Progenitor cell of endocrine pancreas (in vitro differentiated cells): ENCODE measurements at regions not wholly inside any gene's neighbourhood (a gene's known extent, or its start where the extent isn't known, plus 50 kb on each side); places are given as distances from the start of the nearest gene placed in this dataset.

Experiments
- DNase-seq: peaks from one replicate; pipeline ENCODE4 v3.0.0; 2021; ENCODE audit warnings: low spot score; ENCODE audit not compliant: unreplicated experiment
- H3K27ac Mint-ChIP-seq: 2 replicates; pipeline ENCODE4 v1.8.0; 2021; ENCODE audit warnings: mild to moderate bottlenecking, moderate library complexity, mixed read lengths
- H3K27me3 Mint-ChIP-seq: 2 replicates; pipeline ENCODE4 v1.8.0; 2021; ENCODE audit warnings: mixed read lengths
- H3K36me3 Mint-ChIP-seq: 2 replicates; pipeline ENCODE4 v1.8.0; 2022; ENCODE audit warnings: mixed read lengths; ENCODE audit not compliant: insufficient read depth
- H3K4me1 Mint-ChIP-seq: 2 replicates; pipeline ENCODE4 v1.8.0; 2021; ENCODE audit warnings: low read depth, mixed read lengths
- H3K4me3 Mint-ChIP-seq: 2 replicates; pipeline ENCODE4 v1.8.0; 2021; ENCODE audit warnings: low read depth, mild to moderate bottlenecking, moderate library complexity, mixed read lengths
- H3K9me3 Mint-ChIP-seq: 2 replicates; pipeline ENCODE4 v1.8.0; 2021; ENCODE audit warnings: low read depth, mixed read lengths
- TF ChIP-seq, protein P1 (sequence below): fragments of 200-600 bp; sonication (generic); IDR thresholded peaks from one replicate; pipeline ENCODE4 v1.5.0; 2021; ENCODE audit warnings: antibody characterized with exemption, mild to moderate bottlenecking; ENCODE audit not compliant: unreplicated experiment

DNA sequence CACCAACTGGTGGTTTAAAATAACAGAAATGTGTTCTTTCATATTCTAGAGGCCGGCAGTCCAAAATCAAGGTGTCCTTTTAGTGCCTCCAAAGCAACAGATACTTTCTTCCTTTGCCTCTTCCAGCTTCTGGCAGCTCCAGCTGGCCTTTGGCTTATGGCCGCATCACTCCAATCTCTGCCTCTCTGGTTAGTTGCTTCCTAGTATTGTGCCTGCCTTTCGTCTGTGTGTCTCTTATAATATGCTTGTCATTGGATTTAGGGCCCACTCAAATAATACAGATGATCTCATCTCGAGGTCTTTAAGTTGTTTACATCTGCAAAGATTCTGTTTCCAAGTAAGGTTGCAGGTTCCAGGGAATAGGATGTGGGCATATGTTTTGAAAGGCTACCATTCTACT lies 855.2 kb upstream of the ID2 start:
- DNase-seq: no peak
- no peak overlapping the region for H3K4me3 Mint-ChIP-seq
- no peaks in the 10 kb centered on the region for H3K9me3 Mint-ChIP-seq
- TF ChIP-seq, protein P1, sequence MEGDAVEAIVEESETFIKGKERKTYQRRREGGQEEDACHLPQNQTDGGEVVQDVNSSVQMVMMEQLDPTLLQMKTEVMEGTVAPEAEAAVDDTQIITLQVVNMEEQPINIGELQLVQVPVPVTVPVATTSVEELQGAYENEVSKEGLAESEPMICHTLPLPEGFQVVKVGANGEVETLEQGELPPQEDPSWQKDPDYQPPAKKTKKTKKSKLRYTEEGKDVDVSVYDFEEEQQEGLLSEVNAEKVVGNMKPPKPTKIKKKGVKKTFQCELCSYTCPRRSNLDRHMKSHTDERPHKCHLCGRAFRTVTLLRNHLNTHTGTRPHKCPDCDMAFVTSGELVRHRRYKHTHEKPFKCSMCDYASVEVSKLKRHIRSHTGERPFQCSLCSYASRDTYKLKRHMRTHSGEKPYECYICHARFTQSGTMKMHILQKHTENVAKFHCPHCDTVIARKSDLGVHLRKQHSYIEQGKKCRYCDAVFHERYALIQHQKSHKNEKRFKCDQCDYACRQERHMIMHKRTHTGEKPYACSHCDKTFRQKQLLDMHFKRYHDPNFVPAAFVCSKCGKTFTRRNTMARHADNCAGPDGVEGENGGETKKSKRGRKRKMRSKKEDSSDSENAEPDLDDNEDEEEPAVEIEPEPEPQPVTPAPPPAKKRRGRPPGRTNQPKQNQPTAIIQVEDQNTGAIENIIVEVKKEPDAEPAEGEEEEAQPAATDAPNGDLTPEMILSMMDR: no peak
- peaks cover 4% of the 10 kb centered on the region for H3K4me1 Mint-ChIP-seq
- H3K27ac Mint-ChIP-seq: no peak overlapping the region
- no peaks in the 10 kb centered on the region for H3K36me3 Mint-ChIP-seq
- no peaks in the 10 kb centered on the region for H3K27me3 Mint-ChIP-seq

DNA sequence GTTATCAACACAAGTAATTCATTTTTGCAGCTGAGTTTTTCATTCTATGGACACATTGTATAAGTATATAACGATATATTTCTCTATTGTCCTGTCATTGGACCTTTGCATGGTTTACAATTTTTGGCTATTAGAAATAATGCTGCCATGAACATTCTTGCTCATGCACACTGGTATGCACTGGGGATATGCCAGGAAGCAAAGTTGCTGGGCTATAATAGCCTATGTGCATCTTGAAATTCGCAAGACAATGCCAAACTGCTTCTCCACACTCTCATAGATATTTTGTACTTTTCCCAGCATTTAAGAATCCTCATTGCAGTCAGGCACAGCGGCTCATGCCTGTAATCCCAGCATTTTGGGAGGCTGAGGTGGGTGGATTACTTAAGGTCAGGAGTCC lies 852.6 kb upstream of the ID2 start:
- H3K9me3 Mint-ChIP-seq: no peaks in the 10 kb centered on the region
- no peak for DNase-seq
- H3K27ac Mint-ChIP-seq: no peak overlapping the region
- TF ChIP-seq, protein P1: no peak
- peaks cover 4% of the 10 kb centered on the region for H3K4me1 Mint-ChIP-seq
- H3K27me3 Mint-ChIP-seq: peaks cover 2% of the 10 kb centered on the region
- no peaks in the 10 kb centered on the region for H3K36me3 Mint-ChIP-seq
- no peak overlapping the region for H3K4me3 Mint-ChIP-seq

DNA sequence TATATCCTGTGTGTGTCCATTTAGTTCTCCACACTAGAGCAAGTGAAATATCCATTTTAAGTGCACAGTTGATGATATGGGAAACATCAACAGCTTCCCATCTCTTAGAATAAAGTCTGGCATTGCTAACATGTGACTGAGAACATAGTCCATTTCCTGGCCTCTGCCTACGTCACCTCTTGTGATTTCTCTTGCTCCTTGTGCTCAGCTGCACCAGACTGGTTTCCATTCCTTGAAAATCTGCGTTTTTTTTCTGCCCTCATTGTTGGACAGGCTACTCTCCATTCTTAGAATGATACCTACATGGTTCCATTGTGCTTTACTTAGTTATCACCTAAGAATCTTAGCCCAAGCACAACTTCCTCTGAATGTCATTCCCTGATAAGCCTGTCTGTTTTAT lies 851.2 kb upstream of the ID2 start:
- peaks cover 2% of the 10 kb centered on the region for H3K4me1 Mint-ChIP-seq
- TF ChIP-seq, protein P1: no peak
- peaks cover 2% of the 10 kb centered on the region for H3K27me3 Mint-ChIP-seq
- H3K27ac Mint-ChIP-seq: no peak overlapping the region
- no peak for DNase-seq
- H3K36me3 Mint-ChIP-seq: no peaks in the 10 kb centered on the region
- H3K4me3 Mint-ChIP-seq: no peak overlapping the region
- no peaks in the 10 kb centered on the region for H3K9me3 Mint-ChIP-seq

DNA sequence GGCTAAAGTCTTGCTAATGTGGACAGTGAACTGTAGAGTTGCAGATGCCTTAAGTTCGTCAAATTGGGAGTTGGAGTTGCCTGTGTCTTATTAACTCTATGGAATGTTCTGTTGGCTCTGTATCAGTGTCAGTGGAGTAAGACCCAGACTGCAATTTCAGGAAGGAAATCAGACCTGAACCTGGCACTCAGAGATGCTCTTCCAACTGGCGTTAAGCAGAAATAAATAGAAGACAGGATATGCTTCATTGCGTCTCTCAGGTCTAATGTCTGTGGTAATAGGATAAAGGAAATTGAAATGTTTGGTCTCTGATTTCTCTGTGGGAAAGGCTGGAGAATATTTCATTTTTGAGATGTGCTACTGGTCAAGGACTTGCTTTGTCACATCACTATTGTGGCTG lies 846.7 kb upstream of the ID2 start:
- DNase-seq: no peak
- peaks cover 3% of the 10 kb centered on the region for H3K4me1 Mint-ChIP-seq
- TF ChIP-seq, protein P1: no peak
- H3K27ac Mint-ChIP-seq: no peak overlapping the region
- no peak overlapping the region for H3K4me3 Mint-ChIP-seq
- H3K36me3 Mint-ChIP-seq: no peaks in the 10 kb centered on the region
- peaks cover 6% of the 10 kb centered on the region for H3K27me3 Mint-ChIP-seq
- H3K9me3 Mint-ChIP-seq: no peaks in the 10 kb centered on the region

DNA sequence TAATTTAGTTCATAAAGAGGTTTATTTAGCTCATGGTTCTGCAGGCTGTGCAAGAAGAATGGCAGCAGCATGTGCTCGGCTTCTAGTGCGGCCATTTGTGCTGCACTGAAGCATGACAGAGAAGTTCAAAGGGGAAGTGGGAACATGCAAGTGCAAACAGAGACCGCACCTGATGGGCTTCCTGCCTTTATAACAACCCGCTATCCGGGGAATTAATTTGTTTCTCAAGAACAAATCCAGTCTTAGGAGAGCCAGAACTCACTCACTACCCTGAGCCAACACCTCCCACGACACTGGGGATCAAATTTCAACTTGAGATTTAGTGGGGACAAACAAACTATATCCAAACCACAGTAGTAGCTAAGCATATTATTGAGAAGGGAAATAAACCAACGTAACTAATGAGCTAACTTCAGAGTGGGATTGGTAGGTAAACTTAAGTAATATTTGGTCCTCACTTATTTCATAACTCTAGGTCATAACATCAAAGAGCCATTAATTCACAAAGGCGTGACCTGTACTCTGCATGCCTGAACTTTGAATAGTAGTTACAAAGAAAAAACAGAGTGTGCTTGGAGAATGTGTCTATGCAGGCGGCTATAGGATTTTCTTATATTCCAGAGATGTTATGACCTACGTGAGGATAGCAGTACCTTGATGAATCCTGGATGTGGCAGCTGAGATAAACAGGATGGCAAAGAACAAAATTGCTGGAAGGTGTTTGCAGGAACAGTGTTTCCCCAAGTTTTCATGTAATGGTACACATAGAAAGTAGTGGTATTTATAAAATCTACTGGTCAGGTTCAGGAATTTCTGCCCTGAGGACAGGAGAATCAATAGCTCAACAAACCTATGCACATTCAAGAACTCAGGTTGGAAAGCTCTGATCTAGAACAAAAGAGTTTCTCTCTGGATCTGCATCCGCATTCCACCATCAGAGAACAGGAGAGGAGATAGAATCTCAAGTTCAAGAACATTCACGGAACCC lies 845.9 kb upstream of the ID2 start:
- TF ChIP-seq, protein P1: no peak
- H3K4me3 Mint-ChIP-seq: no peak overlapping the region

More for the DNA sequence above, 845.9 kb upstream of the ID2 start:
- H3K27me3 Mint-ChIP-seq: peaks cover 6% of the 10 kb centered on the region
- no peaks in the 10 kb centered on the region for H3K36me3 Mint-ChIP-seq
- H3K27ac Mint-ChIP-seq: no peak overlapping the region
- H3K9me3 Mint-ChIP-seq: peaks cover 3% of the 10 kb centered on the region
- no peak for DNase-seq
- H3K4me1 Mint-ChIP-seq: peaks cover 3% of the 10 kb centered on the region
